B cell (primary cell): ENCODE measurements at regions not wholly inside any gene's neighbourhood (a gene's known extent, or its start where the extent isn't known, plus 50 kb on each side); places are given as distances from the start of the nearest gene placed in this dataset.

ENCODE experiments used
- CTCF ChIP-seq: fragments of 200-600 bp; IDR thresholded peaks from one replicate; pipeline ENCODE4 v1.8.0; 2022; ENCODE audit warnings: antibody characterized with exemption, mild to moderate bottlenecking
- EZH2 ChIP-seq: IDR thresholded peaks from 2 replicates; pipeline ENCODE4 v1.6.1; 2012; ENCODE audit warnings: borderline replicate concordance, low read depth, mild to moderate bottlenecking, moderate library complexity, low read length; ENCODE audit not compliant: insufficient read depth, poor library complexity, severe bottlenecking

- TF ChIP-seq CTCF (no peak), EZH2 (no peak)
These were observed 91.5 kb upstream of the TCERG1L start for GRCh38 chr10:131402771-131403650.
